ENCODE measurements at regions not wholly inside any gene's neighbourhood (a gene's known extent, or its start where the extent isn't known, plus 50 kb on each side); places are given as distances from the start of the nearest gene placed in this dataset.

- Histone ChIP-seq H3K4me1 (ENCODE audit: control insufficient read depth, low read length) (no peaks in the 10 kb centered on the region), H4K20me1 (ENCODE audit: control insufficient read depth, insufficient read depth, low read depth, low read length) (no peaks in the 10 kb centered on the region), H3K4me3 (ENCODE audit: low read length) (no peak overlapping the region), H3K79me2 (ENCODE audit: control insufficient read depth, low read length) (no peaks in the 10 kb centered on the region), H3K9me3 (ENCODE audit: control insufficient read depth, insufficient read depth, low read length) (no peaks in the 10 kb centered on the region), H3K36me3 (ENCODE audit: control insufficient read depth, low read length) (no peaks in the 10 kb centered on the region), H3K27me3 (ENCODE audit: control insufficient read depth, low read length) (no peaks in the 10 kb centered on the region), H3K9me2 (replicated peaks; ENCODE audit: control insufficient read depth, low read length) (no peaks in the 10 kb centered on the region), H3K4me2 (ENCODE audit: low read length) (no peak overlapping the region), H3K27ac (ENCODE audit: low read depth, low read length) (no peak overlapping the region), H3F3A (ENCODE audit: control insufficient read depth, insufficient read depth) (no peaks in the 10 kb centered on the region)
- TF ChIP-seq CTCF (IDR thresholded peaks at IDR 0.05; ENCODE audit: low read depth, low read length, poor library complexity, severe bottlenecking) (no peak), EZH2phosphoT487 (IDR thresholded peaks at IDR 0.05; ENCODE audit: borderline replicate concordance, low read length) (no peak)
These were observed 927.1 kb downstream of the NR2F1-AS1 start for GRCh38 chr5:92653730-92654461.

DNA sequence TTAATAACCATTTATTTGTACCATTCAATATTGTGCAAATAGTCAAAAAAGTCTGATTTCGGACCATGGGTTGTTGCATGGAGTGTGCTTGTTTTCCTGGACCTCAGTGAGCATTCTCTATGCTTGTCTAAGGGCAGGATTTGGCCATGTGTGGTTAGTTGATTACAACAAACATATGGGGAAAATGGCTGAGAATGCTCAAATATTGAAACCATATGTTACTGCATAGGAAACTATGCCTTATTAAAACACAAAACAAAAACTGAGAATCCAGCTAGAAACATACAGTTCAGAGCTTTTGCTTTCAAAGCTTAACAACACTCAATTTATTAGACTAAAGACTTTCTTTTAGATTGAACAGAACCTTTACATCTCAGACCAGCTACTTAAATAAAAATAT lies 928.3 kb downstream of the NR2F1-AS1 start:
- no peaks in the 10 kb centered on the region for H3K9me3 ChIP-seq (ENCODE audit: control insufficient read depth, insufficient read depth, low read length)
- H3K27me3 ChIP-seq (ENCODE audit: control insufficient read depth, low read length), result no peaks in the 10 kb centered on the region
- H3K4me2 ChIP-seq (ENCODE audit: low read length), result no peak overlapping the region
- no peaks in the 10 kb centered on the region for H3K9me2 ChIP-seq (replicated peaks; ENCODE audit: control insufficient read depth, low read length)
- H3K36me3 ChIP-seq (ENCODE audit: control insufficient read depth, low read length), result no peaks in the 10 kb centered on the region
- no peaks in the 10 kb centered on the region for H3K79me2 ChIP-seq (ENCODE audit: control insufficient read depth, low read length)
- no peak overlapping the region for H3K4me3 ChIP-seq (ENCODE audit: low read length)
- H3F3A ChIP-seq (ENCODE audit: control insufficient read depth, insufficient read depth), result no peaks in the 10 kb centered on the region
- H4K20me1 ChIP-seq (ENCODE audit: control insufficient read depth, insufficient read depth, low read depth, low read length), result no peaks in the 10 kb centered on the region
- no peaks in the 10 kb centered on the region for H3K4me1 ChIP-seq (ENCODE audit: control insufficient read depth, low read length)
- TF ChIP-seq CTCF (IDR thresholded peaks at IDR 0.05; ENCODE audit: low read depth, low read length, poor library complexity, severe bottlenecking) (no peak), EZH2phosphoT487 (IDR thresholded peaks at IDR 0.05; ENCODE audit: borderline replicate concordance, low read length) (no peak)
- no peak overlapping the region for H3K27ac ChIP-seq (ENCODE audit: low read depth, low read length)

DNA sequence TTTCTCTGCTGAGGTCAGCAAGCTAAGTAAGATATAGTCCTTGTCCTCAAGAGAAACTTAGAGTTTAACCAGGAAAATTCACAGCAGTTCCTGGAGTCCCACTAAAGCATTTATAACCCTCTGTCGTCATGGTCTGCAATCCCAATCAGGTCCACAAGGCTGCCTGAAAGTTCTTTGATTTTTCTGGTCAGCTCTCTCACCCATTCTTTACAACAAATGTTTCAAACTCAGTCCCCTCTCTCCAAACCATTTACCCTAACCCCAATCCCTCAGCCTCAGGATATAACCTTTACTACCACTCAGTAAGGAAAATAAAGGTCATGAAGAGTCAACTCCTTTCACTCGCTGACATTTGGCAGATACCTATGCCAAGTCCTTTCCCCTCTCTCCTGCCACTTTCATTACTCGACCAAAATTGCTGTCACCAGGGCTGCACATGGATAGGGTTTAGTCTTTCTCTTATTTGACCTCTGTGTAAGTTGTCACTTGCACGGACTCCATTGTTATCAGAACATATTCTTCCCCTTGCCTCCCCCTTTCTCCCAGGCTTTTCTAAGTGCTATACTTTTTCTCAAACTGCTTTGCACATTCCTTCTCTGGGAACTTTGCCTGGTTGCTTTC lies 936.6 kb downstream of the NR2F1-AS1 start:
- H3K27ac ChIP-seq (ENCODE audit: low read depth, low read length), result no peak overlapping the region
- H3F3A ChIP-seq (ENCODE audit: control insufficient read depth, insufficient read depth), result no peaks in the 10 kb centered on the region
- no peaks in the 10 kb centered on the region for H3K9me3 ChIP-seq (ENCODE audit: control insufficient read depth, insufficient read depth, low read length)
- no peaks in the 10 kb centered on the region for H3K79me2 ChIP-seq (ENCODE audit: control insufficient read depth, low read length)
- no peaks in the 10 kb centered on the region for H3K36me3 ChIP-seq (ENCODE audit: control insufficient read depth, low read length)
- no peak for TF ChIP-seq EZH2phosphoT487 (IDR thresholded peaks at IDR 0.05; ENCODE audit: borderline replicate concordance, low read length)
- no peak for TF ChIP-seq CTCF (IDR thresholded peaks at IDR 0.05; ENCODE audit: low read depth, low read length, poor library complexity, severe bottlenecking)
- H3K4me2 ChIP-seq (ENCODE audit: low read length), result no peak overlapping the region
- no peaks in the 10 kb centered on the region for H3K9me2 ChIP-seq (replicated peaks; ENCODE audit: control insufficient read depth, low read length)
- H3K4me1 ChIP-seq (ENCODE audit: control insufficient read depth, low read length), result no peaks in the 10 kb centered on the region
- H3K27me3 ChIP-seq (ENCODE audit: control insufficient read depth, low read length), result no peaks in the 10 kb centered on the region
- no peak overlapping the region for H3K4me3 ChIP-seq (ENCODE audit: low read length)
- H4K20me1 ChIP-seq (ENCODE audit: control insufficient read depth, insufficient read depth, low read depth, low read length), result no peaks in the 10 kb centered on the region

Data from DOHH2 (cell line).